Activated CD8-positive, alpha-beta memory T cell treated with anti-CD3 and anti-CD28 coated beads, Interleukin-2, amount 50 U/mL, for 48 hours (primary cell): ENCODE measurements at regions not wholly inside any gene's neighbourhood (a gene's known extent, or its start where the extent isn't known, plus 50 kb on each side); places are given as distances from the start of the nearest gene placed in this dataset.
"Not testable (repeated sequence)": the region's sequence is repeated elsewhere in the genome, so short reads cannot be mapped to it uniquely, and the experiment has no call there.

ENCODE experiments used
- DNase-seq: peaks from one replicate; pipeline ENCODE4 v3.0.0-alpha.2; 2020

GRCh38 chr2:76159042-76159648 lies 448.4 kb upstream of the GCFC2 start:
- DNase-seq = no peak

DNA sequence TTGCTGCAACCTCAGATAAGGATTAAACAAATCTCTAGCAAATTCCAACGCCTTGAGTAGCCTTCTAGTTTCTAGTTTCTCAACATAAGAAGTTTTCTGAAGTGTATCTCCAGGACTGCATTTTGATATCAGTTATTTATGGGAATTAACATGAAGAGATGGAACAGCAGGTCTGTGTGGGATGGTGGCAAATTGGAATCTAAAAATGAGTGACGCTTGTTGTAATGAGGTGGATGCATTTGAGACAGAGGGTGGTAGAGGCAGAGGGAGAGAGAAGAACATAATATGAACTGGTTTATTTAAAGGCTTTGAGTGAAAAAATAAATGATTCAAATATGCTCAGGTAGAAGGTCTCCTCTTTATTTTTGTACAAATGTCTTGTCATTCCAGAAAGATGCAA lies 446.8 kb upstream of the GCFC2 start:
- DNase-seq = no peak

DNA sequence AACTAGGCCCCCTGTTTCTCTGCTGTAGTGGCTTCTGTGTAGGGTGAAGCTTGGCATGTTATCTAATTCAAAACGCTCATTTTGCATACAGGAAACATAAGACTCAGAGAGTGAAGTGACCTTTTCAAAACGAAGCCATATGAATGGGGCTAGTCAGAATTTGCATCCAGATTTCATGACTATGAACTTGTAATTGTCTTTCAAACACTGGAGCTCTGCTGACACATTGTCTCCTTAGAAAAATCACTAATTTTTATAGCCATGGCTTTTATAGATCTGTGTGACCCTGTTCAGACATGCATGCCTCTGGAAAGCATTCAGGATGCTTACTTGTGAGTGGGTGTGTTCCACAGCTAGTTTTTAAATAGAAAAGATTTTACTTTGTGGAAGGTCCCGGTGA lies 444.3 kb upstream of the GCFC2 start:
- no peak for DNase-seq

DNA sequence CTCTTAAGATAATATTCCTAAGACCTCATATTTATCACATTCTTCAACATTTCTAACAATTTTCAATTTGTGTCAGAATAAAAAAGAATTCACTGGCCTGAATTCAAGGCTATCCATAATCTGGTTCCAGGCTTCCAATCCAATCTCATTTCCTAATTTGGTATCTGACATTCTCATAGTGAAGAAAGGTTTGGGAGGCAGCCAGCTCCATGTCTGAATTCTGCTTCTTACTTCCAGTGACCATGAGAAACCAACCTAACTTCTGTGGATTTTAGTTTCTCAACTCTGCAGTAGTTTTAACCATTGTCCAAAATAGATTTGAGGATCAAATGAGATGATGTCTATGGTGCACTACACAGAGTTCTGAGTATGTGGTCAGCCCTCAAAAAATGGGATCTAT lies 439.1 kb upstream of the GCFC2 start:
- DNase-seq = no peak

DNA sequence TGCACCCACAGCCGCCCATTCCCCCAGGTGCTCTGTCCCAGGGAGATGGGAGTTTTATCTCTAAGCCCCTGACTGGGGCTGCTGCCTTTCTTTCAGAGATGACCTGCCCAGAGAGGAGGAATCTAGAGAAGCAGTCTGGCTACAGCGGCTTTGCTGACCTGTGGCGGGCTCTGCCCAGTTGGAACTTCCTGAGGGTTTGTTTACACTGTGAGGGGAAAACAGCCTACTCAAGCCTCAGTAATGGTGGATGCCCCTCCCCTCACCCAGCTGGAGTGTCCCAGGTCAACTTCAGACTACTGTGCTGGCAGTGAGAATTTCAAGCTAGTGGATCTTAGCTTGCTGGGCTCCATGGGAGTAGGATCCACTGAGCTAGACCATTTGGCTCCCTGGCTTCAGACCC lies 428.6 kb upstream of the GCFC2 start:
- not testable (repeated sequence) for DNase-seq

DNA sequence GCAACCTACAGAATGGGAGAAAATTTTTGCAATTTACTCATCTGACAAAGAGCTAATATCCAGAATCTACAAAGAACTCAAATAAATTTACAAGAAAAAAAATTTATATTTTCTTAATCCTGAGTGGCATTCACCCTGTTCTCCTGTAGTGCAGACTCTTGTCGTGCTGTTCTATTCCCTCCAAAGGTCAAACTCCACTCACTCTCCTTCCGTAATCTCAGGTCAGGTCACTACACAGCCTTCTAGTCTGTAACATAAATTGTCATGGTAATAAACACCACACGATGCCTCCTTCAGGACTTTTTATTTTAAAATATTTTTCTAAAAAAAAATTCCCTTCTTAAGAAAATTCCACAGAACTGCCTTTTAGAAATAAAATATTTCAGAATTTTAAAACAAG lies 417.9 kb upstream of the GCFC2 start:
- DNase-seq = no peak

- DNase-seq = no peak
Measured at GRCh38 chr2:76120176-76120575, 409.5 kb upstream of the GCFC2 start.

GRCh38 chr2:76089683-76090082 lies 379.0 kb upstream of the GCFC2 start:
- no peak for DNase-seq

DNA sequence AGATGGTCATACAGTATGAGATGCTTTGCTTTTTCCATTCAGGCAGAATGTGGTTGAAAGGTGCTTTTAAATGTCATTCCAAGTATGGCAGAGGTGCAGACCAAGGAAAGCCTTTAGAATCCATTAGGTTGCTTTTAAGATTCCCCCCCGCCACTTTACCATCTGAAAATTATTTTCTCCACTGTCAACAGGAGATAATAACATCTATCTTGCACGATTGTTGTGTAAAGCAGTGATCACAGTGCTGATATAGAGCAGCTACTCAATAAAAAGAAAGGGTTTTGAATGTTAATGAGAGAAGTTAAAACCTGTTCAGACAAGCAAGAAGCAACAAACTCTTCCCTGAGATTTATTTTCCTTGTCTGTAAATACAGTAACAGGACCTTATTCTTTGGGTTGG lies 372.5 kb upstream of the GCFC2 start:
- DNase-seq = no peak

DNA sequence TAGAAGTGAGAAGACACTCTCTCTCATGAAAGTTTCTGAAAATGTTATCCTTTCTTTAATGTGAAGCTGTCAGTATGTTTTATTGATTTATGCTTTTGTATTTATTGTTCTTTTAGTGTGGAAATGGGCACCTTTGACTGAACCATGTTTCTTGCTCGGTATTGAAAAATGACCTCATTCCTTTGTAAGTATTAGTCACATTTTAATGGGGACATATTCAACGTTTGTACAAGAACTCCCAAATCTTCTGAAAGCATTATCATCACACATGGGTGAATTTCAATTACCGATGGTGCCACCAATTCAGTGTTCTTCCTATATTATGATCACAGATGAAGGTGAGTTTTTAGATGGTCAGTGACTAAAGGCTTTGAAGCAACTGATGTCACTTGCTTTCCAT lies 371.8 kb upstream of the GCFC2 start:
- DNase-seq = no peak

DNA sequence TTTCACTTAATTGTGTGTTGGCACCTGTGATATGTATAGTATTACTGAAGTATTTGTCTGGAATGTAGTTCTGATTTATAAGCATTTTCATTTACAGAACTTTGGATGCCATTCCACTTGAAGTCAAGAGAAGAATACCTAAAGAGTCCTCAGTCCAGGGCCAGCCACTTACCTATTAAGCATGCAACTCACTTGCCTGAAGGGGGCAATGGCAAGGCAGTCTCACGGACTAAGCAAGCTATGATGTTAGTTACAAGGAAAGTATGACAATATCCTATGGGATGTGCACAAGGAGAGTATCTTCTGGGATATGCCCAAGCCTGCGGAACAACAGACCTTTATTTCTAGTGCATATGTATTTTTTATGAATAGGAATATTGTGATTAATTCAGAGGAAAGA lies 369.4 kb upstream of the GCFC2 start:
- DNase-seq = no peak

- no peak for DNase-seq
Measured at GRCh38 chr2:76075126-76075525, 364.4 kb upstream of the GCFC2 start.

GRCh38 chr2:76073992-76074604 lies 363.4 kb upstream of the GCFC2 start:
- no peak for DNase-seq

DNA sequence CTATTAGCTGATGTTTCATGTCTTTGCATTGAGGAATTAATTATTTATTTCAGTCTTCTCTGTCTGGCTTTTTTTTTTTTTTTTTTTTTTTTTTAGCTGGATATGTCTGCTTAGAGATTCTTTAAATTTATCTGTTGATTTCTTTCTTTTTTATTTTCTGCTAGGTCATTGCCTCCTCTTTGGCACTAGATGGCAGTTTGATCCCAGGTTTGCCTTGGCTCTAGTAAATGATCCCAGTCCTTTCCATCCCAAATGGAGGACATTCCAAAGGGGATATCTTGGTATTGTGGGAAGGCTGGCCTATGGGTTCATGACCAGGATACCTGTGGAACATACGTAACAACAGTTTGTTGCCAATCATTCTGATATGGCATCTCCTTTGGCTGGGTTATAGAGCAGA lies 339.5 kb upstream of the GCFC2 start:
- no peak for DNase-seq

DNA sequence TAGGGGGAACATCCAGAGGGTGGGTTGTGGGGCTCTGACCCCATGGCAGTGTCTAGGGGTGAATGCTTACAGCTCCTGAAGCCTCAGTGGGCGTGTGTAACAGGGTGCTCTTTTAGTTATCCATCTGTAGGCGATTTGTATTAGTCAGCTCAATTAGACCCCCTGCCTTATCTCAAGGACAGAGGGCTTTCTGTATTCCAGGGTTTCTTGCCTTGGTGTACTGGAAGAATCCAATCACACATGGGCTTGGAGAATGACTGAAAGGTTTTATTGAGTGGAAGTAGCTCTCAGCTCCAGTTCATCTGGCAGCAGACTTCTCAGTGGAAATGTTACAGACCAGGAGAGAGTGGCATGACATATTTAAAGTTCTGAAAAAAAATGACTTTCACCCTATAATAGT lies 334.0 kb upstream of the GCFC2 start:
- no peak for DNase-seq

DNA sequence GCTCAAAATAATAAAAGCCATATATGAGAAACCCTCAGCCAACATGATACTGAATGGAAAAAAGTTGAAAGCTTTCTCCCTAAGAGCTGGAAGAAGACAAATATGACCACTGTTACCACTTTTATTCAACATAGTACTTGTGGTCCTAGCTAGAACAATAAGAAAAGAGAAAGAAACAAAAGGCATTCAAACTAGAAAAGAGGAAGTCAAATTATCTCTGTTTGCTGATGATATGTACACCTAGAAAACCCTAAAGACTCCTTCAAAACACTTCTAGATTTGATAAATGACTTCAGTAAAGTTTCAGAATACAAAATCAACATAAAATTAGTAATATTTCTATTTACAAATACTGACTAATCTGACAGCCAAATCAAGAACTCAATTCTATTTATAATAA lies 328.8 kb upstream of the GCFC2 start:
- DNase-seq = no peak

DNA sequence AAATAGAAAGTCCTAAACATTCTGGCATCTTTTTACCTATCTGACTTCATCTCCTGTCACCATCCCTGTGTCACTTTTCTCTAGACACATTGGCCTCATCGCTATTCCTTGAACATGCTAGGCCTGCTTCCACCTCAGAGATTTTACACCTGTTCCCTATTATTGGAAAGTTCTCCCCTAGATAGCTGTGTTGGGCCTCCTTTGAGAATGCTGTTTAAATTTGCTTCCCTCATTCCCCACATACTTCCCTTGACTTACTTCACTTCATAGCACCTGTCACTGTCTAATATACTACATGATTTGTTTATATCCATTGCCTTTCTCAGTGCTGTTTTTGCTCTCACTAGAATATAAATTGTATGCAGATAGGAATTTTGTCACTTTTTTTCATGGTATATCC lies 317.0 kb upstream of the GCFC2 start:
- no peak for DNase-seq

DNA sequence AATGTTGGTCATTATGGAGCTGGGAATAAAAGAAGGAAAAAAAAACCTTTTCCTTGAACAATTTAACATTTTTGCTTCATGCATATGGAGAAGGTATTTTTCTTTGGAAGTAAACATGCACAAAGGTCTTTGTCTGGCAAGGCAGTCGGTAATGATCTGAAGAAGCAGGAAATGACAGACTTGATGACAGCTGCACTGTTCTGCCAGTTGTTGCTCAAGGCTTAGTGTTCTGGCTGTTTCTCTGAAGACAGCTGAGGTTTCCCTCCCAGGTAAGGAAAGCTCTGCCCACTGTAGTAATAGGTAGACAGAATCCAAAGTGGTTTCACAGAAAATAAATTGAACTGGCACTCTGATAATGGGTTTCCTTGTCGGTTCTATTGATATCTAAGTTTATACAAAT lies 308.4 kb upstream of the GCFC2 start:
- DNase-seq = no peak

DNA sequence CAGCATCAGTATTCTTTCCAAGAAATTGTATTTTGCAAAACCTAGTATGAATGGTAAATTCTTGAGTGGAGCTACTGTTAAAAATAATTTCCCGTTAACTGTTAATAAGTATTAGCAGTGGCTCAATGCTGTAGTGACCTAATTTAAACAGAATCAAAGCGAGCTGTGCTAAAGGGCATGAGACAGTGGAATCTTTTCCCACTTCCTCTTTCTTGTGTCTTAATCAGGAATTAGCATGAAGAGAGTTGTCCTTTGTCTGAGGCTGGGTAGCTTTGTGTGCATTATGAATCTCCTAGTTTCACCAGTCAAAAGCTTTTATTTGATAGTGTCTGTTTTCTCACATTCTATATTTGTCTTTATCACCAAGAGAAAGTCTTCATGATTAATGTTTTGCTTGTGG lies 298.8 kb upstream of the GCFC2 start:
- DNase-seq = no peak

DNA sequence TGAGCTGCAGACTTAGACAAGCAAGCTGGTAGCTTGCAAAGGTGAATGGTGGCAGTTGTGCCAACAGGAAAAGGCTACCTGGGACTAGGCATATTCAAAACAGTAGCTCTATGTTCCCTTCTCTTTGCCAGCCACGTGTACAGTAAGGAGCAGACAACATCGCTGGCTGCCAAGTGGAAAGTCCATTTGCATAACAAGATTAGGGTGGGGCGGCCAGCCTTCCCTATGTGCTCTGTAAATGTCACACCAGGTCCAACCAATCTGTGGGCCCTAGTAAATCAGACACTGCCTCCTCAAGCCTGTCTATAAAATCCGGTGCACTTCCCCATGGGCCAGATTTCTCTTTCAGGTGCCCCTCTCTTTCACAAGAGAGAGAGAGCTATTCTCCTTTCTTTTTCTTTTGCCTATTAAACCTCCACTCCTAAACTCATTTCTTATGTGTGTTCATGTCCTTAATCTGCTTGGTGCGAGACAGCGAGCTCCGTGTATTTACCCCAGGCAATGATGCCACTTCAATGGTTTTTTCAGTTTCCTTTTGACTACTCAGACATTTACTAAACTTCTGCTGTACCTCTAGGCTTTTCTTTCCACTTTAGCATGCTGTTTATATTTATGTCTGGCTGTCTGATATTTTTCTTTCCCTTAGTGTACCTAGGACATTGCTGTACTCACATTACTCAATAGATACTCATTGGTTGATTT lies 297.4 kb upstream of the GCFC2 start:
- DNase-seq = no peak

GRCh38 chr2:76000425-76000824 lies 289.7 kb upstream of the GCFC2 start:
- no peak for DNase-seq

GRCh38 chr2:75998451-75998850 lies 287.7 kb upstream of the GCFC2 start:
- no peak for DNase-seq

- DNase-seq = no peak
Measured at GRCh38 chr2:75994759-75995158, 284.0 kb upstream of the GCFC2 start.

GRCh38 chr2:75988622-75989021 lies 277.9 kb upstream of the GCFC2 start:
- DNase-seq = not testable (repeated sequence)

DNA sequence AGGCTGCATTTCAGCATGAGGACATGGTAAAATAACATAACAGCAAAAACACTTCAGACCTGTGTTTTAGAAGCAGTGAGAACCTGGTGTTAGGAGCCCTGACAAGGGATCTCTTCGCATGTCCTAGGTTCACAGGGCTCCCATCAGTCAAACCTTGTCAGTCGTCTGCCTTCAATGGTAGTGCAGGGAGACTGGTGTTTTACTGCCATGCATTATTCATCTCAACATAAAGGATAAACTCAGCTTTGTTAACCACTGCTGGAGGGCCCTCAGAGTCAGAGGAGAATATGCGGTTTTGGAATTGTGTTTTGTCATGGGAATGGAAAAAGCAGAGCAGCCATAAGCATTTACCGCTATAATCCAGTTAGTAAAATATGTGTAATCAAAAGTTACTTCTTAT lies 275.9 kb upstream of the GCFC2 start:
- DNase-seq = no peak
